HG03354 (cell line): ENCODE measurements at regions not wholly inside any gene's neighbourhood (a gene's known extent, or its start where the extent isn't known, plus 50 kb on each side); places are given as distances from the start of the nearest gene placed in this dataset.

Source experiments
- ATAC-seq: cut with Tn5 transposase; IDR thresholded peaks from one replicate; pipeline ENCODE4 v1.9.1; 2021; ENCODE audit warnings: mild to moderate bottlenecking; ENCODE audit not compliant: unreplicated experiment, poor library complexity, severe bottlenecking

DNA sequence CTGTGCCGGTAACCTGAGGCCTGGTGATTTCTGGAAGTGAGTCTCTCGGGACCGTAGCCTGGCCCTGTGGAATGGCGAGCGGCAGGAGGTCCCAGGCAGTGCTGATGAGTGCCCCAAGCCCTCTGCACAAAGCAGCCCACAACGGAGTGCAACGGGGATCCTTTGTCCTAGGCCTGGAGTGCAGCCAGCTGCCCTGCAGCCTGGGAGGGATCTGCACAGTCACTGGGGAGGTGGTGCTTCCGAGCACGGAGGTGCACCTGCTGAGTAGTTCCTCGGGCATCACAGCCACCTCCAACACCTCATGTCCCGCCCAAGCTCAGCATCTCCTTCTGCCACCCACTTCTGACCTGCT lies 162.8 kb upstream of the ZMIZ1 start:
- no peak for ATAC-seq

DNA sequence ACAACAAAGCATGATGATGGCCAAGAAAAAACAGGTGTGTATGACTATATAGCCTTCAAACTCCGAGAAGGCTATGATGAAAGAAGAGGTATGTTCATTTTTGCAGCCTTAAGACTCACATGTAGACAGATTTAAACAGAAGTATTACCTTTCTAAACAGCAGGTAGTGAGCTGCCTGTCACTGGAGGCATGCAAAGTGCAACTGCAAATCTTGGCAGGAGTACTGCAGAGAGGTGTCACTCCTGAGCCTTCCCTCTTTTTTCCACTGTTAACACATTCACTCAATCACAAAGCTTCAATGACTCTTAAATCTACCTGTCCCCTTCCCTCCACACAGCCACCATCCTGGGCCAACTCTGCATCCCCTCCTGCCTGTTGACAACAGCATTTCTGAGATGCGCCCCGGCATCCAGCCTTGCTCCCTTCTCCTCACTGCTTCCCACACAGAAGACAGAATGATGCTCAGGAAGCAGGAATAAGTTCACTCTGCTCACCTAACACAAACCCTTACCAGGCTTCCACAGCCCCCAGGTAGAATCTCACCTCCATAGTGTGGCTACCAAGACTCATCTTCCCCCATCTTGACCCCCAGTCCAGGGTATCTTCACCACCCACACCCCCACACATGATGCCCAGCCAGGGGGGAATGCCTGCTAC lies 161.9 kb upstream of the ZMIZ1 start:
- no peak for ATAC-seq

DNA sequence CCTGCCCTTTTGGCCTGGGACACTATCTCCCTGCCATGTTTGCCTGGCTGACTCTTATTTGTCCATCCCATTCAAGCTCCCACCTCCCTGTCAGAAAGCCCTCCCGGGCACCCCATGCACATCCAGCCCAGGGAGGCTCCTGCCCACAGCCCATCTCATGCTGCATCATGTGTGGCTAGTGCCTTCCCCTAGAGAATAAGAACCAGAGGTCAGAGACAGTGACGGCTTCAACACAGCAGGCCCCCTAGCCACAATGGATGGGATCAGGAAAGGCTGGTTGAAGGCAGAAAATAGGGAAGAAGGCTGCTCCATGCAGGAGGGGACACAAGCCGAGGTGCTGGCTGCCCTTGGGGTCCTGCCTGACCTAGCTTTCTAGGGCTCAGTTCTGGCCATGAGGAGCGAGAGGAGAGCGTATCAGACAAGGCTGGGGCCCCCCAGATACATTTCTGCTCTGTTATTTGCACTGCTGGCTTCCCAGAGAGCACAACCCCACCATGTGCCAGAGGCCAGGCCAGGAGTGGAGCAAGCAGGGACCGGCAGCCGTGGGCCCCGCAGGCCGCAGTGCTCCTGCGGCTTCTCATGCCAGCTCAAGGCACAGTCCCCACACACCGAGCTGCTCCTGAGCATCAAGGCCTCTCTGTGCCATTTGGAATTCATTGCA lies 161.1 kb upstream of the ZMIZ1 start:
- ATAC-seq = no peak

GRCh38 chr10:78909221-78909620 lies 159.5 kb upstream of the ZMIZ1 start:
- ATAC-seq = no peak

GRCh38 chr10:78910021-78910420 lies 158.7 kb upstream of the ZMIZ1 start:
- no peak for ATAC-seq

DNA sequence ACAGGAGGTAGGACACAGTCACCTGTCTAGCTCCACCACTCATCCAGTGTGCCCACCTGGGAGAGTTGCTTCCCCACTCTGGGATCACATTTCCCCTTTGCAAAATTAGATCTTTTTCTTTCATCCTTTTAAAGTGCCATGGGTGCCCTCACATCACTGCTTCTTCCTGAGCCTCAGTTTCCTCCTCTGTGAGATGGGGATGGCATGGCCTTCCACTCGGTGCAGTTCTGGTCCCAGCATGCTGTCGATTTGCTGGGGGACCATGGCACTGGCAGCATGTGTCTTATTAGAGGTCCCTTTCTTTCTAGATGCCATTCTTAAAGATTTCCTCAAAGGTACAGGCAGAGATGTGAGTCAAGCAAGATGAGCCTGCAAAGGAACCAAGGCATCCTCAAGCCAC lies 158.3 kb upstream of the ZMIZ1 start:
- ATAC-seq = no peak

GRCh38 chr10:78910886-78911285 lies 157.9 kb upstream of the ZMIZ1 start:
- no peak for ATAC-seq

DNA sequence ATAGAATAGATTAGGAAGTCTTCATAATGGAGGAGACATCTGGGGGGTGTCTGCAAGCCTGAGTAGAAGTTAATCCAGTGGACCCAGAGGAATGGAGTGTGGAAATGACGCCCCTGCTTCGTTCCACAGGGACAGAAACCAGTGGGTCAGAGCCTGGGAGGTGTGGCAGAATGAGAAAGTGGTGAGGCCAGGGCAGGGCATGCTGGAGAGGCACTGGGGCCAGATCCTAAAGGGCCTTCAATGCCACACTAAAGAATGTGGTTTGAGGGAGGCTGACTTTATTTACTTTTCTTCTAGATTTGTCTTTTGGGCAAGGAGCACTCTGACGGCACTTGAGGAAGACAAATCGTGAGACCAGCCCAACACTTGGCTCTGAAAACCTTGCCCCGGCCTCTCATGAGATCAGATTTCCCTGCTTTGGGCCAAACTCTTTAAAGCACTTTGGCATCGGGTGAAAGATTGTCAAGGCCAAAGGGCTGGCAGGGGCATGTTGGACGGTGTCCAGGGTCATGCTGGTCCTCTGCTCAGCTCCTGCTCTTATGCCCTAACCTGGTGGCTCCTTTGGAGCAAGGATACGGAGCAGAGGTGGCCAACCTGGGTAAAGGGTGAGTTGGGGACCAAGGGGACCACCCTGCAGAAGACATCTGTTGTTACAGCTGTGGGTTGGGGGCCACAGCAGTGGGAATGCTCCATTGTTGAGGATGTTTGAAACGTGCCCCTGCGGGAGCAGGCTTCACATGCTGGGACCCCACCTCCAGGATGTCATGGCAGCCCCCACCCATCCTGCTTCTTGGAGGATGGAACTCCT lies 157.0 kb upstream of the ZMIZ1 start:
- ATAC-seq = no peak

- no peak for ATAC-seq
These were observed 156.2 kb upstream of the ZMIZ1 start for GRCh38 chr10:78912361-78913218.

DNA sequence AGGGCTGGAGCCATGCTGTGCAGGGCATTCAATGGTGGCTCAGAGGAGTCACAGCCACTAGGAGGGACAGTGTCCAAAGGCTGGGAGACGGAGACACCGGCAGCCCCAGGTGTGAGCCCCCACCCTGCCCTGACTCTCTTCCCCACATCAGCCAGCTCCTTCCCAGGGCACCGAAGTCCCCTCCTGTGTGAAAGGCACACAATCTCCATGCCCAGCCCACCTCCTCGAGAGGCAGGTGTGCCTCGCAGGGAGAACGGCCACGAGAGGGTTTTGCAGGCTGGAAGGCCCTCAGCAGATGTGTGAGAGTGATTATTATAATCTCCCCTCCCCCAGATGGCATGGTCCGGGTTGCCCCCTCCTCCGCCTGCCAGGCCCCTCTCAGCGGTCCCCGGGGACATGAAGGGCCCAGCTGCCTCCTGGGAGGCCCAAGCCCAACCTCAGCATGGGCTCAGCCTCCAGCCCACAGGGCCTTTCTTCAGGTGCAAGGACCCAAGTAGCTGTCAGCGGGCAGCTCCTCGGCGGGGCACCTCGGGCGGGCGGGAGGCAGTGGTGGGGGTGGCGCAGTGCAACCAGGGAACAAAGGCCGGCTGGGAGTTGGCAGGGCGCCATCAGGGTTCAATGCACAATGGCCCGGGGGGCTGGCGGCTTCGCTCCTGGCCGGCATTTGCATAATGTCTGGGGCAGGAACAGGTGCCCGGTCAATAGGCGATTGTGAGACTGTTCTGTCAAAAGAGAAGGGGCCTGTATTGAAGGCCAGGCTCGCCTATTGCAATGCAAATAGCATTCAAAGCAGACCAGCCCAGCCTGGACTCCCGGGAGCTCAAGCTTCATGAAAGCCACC lies 155.3 kb upstream of the ZMIZ1 start:
- no peak for ATAC-seq

GRCh38 chr10:78914060-78914378 lies 154.7 kb upstream of the ZMIZ1 start:
- no peak for ATAC-seq

GRCh38 chr10:78914502-78915189 lies 154.1 kb upstream of the ZMIZ1 start:
- no peak for ATAC-seq

GRCh38 chr10:78915190-78915518 lies 153.6 kb upstream of the ZMIZ1 start:
- ATAC-seq = no peak

- no peak for ATAC-seq
These were observed 152.5 kb upstream of the ZMIZ1 start for GRCh38 chr10:78916227-78916626.

DNA sequence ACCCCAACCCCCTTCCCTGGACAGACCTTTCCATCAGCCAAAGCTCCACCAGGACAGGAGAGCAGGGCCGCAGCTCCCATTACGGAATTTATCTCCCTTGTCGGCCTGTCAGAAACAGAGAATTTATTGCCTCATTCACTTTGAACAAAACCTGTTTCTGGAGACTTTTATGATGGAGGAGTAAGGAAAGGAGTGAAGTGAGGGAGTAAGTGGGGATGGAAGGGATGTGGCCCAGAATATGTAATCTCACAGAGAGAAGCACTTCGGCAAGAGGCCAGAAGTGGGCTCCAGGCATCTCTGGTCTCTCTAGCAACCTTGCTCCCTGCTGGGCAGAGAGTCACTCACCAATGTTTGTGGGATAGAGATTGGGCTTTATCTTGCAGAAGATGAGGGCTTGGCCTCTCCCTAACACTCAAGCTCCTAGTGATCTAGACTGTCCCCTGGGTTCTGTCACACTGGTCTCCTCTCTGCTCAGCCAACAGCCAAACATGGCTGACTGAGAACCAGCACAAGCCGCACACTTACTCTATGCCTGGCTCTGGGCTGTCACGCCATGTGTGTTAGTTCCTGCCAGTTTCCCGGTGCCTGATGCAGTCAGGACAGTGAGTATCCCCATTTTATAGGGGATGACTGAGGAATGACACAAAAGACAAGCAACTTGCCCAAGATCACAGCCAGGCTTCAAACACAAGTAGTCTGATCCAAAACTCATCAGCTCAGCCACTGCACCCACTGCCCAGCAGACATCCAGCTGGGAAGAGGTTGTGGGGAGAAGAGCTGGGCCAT lies 149.4 kb upstream of the ZMIZ1 start:
- no peak for ATAC-seq

DNA sequence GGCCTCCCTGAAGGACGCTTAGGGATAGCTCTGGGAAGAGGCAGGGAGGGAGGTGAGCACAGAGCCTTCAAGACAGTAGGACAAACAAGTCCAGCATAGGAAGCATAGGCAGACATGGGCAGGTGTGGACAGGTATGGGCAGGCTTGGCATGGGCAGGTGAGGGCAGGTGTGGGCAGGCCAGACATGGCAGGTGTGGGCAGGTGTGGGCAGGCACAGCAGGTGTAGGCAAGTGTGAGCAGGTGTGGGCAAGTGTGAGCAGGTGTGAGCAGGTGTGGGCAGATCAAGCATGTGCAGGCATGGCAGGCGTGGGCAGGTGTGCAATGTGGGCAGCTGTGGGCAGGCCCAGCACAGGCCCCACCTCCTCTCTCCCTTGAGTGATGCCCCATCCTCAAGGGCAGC lies 148.8 kb upstream of the ZMIZ1 start:
- ATAC-seq = no peak

DNA sequence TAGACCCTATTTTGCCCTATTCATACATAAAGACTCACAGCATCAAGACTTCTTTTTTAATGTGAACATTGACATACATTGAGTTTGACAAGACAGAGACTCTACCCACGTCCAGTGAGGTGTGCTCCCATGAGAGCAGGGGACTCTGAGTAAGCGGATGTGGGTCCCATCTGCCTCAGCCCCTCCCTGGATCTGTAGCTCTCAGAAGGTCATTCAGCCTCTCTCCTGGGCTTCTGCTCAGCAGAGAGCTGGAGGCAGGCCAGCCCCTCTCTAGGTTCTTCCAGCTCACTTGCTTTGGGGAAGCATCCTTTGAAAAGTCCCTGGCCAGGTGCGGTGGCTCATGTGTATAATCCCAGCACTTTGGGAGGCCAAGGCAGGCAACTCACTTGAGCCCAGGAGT lies 146.9 kb upstream of the ZMIZ1 start:
- ATAC-seq = no peak

DNA sequence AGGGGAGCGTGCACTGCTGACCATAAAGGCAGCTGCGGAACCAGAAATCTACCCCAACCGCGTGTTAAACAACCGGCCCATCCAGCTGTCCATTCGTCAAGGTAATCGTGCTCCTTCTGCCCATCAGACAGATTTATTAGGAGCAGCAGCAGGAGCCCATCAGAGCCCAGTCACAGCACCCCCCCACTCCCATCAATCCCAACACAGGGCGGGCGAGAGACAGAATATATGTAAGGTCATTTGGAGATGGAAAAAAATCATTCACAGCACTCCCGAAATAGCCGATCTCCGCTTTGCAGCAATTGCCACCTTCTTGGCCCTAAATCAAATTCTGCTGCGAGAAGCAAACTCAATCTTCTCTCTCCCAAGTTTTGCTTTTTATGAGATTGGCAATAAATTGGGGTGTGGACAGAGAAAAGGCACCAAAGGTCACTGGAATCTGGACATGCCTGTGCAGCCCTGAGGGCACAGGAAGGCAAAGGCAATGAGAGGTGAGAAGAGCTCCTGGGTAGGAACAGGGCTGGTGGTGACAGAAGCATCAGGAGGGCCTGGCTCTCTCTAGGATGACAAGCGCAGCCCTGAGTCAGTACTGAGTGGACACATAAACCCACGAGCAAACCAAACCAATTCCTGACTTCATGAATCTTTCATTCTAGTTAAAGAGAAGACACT lies 145.0 kb upstream of the ZMIZ1 start:
- ATAC-seq = no peak
